ENCODE measurements at regions not wholly inside any gene's neighbourhood (a gene's known extent, or its start where the extent isn't known, plus 50 kb on each side); places are given as distances from the start of the nearest gene placed in this dataset.

DNA sequence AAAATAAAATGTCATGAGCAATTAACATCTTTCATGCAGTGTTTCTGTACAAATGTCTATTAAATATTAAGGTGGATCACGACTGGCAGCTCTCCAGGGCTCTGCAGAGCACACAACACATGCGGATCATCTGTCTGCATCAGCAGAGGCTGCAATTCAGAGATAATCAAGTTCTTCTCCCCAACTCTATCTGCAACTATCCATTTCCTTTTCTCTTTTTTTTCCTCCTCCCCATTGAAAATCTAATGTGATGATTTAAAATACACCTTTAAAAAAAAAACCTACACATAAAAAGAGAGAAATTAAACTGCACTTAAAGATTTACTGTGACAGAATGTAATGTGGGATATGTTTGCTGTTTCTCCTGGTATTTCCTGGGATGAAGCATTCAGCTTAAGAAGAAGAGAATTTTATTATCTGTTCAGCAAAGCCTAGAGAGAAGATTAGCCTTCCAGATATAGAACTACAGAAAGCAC, 352.6 kb upstream of the CCDC54 start:
- TF ChIP-seq CTCF (IDR thresholded peaks at IDR 0.05; ENCODE audit: low read depth, low read length): no peak
- H3K4me3 ChIP-seq (ENCODE audit: low read depth, low read length): no peak overlapping the region

GRCh38 chr3:107025961-107026360, 351.3 kb upstream of the CCDC54 start:
- TF ChIP-seq CTCF (IDR thresholded peaks at IDR 0.05; ENCODE audit: low read depth, low read length): no peak
- no peak overlapping the region for H3K4me3 ChIP-seq (ENCODE audit: low read depth, low read length)

DNA sequence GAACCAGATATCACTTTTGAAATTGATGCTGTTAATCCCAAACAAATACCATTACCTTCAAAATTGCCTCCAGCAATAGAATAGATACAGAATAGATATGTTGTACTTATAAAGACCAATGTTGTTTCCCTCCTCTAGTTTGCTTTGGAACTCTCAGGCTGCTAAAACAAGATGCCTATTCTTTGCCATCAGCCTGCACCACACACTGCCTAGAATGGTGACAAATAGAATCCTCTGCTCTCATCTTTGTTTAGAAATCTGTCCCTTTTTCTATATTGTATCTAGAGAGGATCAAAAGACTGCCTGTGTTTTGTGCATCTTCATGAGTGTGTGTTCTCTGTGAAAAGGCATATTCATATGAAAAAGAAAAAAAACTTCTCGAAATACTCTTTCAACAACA, 349.2 kb upstream of the CCDC54 start:
- TF ChIP-seq CTCF (IDR thresholded peaks at IDR 0.05; ENCODE audit: low read depth, low read length): no peak
- H3K4me3 ChIP-seq (ENCODE audit: low read depth, low read length): no peak overlapping the region

- no peak overlapping the region for H3K4me3 ChIP-seq (ENCODE audit: low read depth, low read length)
- no peak for TF ChIP-seq CTCF (IDR thresholded peaks at IDR 0.05; ENCODE audit: low read depth, low read length)
These were observed 348.6 kb upstream of the CCDC54 start for GRCh38 chr3:107028626-107029025.

DNA sequence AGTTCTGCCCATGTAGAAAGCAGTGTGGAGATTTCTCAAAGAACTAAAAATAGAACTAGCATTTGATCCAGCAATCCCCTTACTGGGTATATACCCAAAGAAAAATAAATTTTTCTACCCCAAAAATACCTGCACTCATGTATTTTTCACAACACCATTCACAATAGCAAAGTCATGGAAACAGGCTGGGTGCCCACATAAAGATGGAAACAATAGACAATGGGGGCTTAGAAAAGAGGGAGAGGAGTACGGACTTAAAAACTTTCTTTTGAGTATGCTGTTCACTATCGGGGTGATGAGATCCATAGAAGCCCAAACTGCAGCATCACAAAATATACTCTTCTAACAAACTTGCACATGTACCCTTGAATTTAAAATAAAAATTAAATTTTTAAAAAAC, 345.1 kb upstream of the CCDC54 start:
- H3K4me3 ChIP-seq (ENCODE audit: low read depth, low read length): no peak overlapping the region
- no peak for TF ChIP-seq CTCF (IDR thresholded peaks at IDR 0.05; ENCODE audit: low read depth, low read length)

DNA sequence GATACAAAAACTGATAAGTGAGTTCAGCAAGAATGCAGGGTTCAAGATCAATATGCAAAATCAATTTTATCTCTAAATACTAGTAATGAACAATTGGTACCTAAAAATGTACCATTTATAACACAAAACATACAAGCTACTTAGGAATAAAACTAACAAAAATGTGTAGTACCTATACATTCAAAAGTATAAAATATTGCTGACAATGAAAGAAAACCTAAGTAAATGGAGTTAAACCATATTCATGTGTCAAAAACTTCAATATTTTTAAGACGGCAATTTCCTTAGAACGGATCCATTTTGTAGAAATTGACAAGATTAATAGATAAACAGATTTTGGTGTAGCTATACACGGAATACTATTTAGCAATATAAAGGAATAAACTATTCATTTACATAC, 343.1 kb upstream of the CCDC54 start:
- H3K4me3 ChIP-seq (ENCODE audit: low read depth, low read length): no peak overlapping the region
- TF ChIP-seq CTCF (IDR thresholded peaks at IDR 0.05; ENCODE audit: low read depth, low read length): no peak

- TF ChIP-seq CTCF (IDR thresholded peaks at IDR 0.05; ENCODE audit: low read depth, low read length): no peak
These were observed 342.1 kb upstream of the CCDC54 start for GRCh38 chr3:107035176-107035575.

More at GRCh38 chr3:107035176-107035575, 342.1 kb upstream of the CCDC54 start:
- H3K4me3 ChIP-seq (ENCODE audit: low read depth, low read length): no peak overlapping the region

Measured in WI38 (cell line).